ENCODE measurements at regions not wholly inside any gene's neighbourhood (a gene's known extent, or its start where the extent isn't known, plus 50 kb on each side); places are given as distances from the start of the nearest gene placed in this dataset.

- CTCF ChIA-PET, result no interaction called here
- Mint-ChIP-seq H3K27ac (ENCODE audit: low read depth, unreplicated experiment) (no peak overlapping the region), H3K9me3 (ENCODE audit: unreplicated experiment) (peaks cover 7% of the 10 kb centered on the region), H3K4me3 (ENCODE audit: unreplicated experiment) (no peak overlapping the region), H3K4me1 (ENCODE audit: insufficient read depth, unreplicated experiment) (peaks cover 17% of the 10 kb centered on the region), H3K36me3 (ENCODE audit: insufficient read depth, unreplicated experiment) (no peaks in the 10 kb centered on the region), H3K27me3 (ENCODE audit: insufficient read depth, unreplicated experiment) (no peaks in the 10 kb centered on the region)
- BruUV-seq (replicated peaks), result no TSS peak
- POLR2A ChIA-PET, result interaction anchor here (0.8 kb wide), 1 partner anchor 705 kb away, joined by 6 read pairs; no protein-coding TSS in a partner anchor
- no peak for TF ChIP-seq CTCF (IDR thresholded peaks at IDR 0.05; ENCODE audit: unreplicated experiment)
- intact Hi-C loops (cut with micrococcal nuclease), result no loop called here
- no peak for DNase-seq (ENCODE audit: unreplicated experiment)
Measured at GRCh38 chr9:87112656-87113055, 165.3 kb upstream of the GAS1 start.

DNA sequence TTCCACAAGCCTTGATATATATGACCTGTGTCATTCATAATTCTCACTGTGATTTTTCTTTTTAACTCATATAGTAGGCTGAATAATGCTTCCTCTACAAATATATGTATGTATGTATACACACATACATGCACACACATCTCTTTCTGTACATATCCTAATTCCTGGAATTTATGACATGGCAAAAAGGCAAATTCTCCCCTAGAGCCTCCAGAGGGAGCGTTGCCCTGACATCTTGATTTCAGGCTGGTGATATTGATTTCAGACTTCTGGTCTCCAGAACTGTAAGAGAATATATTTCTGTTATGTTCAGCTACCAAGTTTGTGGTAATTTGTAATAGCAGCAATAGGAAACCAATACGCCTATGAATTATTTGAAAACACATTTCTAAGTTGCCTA lies 166.6 kb upstream of the GAS1 start:
- Mint-ChIP-seq H3K4me3 (ENCODE audit: unreplicated experiment) (no peak overlapping the region), H3K36me3 (ENCODE audit: insufficient read depth, unreplicated experiment) (no peaks in the 10 kb centered on the region), H3K9me3 (ENCODE audit: unreplicated experiment) (peaks cover 7% of the 10 kb centered on the region), H3K27me3 (ENCODE audit: insufficient read depth, unreplicated experiment) (no peaks in the 10 kb centered on the region), H3K4me1 (ENCODE audit: insufficient read depth, unreplicated experiment) (peaks cover 13% of the 10 kb centered on the region), H3K27ac (ENCODE audit: low read depth, unreplicated experiment) (no peak overlapping the region)
- ChIA-PET CTCF (no interaction called here), POLR2A (no interaction called here)
- TF ChIP-seq CTCF (IDR thresholded peaks at IDR 0.05; ENCODE audit: unreplicated experiment), result peak; percentile 8
- peak; percentile 30 for DNase-seq (ENCODE audit: unreplicated experiment)
- BruUV-seq (replicated peaks), result no TSS peak
- intact Hi-C loops (cut with micrococcal nuclease), result no loop called here

- no peak for TF ChIP-seq CTCF (IDR thresholded peaks at IDR 0.05; ENCODE audit: unreplicated experiment)
- H3K36me3 Mint-ChIP-seq (ENCODE audit: insufficient read depth, unreplicated experiment), result no peaks in the 10 kb centered on the region
- ChIA-PET POLR2A (no interaction called here), CTCF (no interaction called here)
- no TSS peak for BruUV-seq (replicated peaks)
- H3K27me3 Mint-ChIP-seq (ENCODE audit: insufficient read depth, unreplicated experiment), result no peaks in the 10 kb centered on the region
- DNase-seq (ENCODE audit: unreplicated experiment), result no peak
- H3K4me1 Mint-ChIP-seq (ENCODE audit: insufficient read depth, unreplicated experiment), result peaks cover 10% of the 10 kb centered on the region
- intact Hi-C loops (cut with micrococcal nuclease), result no loop called here
- H3K27ac Mint-ChIP-seq (ENCODE audit: low read depth, unreplicated experiment), result no peak overlapping the region
- H3K4me3 Mint-ChIP-seq (ENCODE audit: unreplicated experiment), result no peak overlapping the region
- peaks cover 7% of the 10 kb centered on the region for H3K9me3 Mint-ChIP-seq (ENCODE audit: unreplicated experiment)
Measured at GRCh38 chr9:87115785-87116184, 168.5 kb upstream of the GAS1 start.

DNA sequence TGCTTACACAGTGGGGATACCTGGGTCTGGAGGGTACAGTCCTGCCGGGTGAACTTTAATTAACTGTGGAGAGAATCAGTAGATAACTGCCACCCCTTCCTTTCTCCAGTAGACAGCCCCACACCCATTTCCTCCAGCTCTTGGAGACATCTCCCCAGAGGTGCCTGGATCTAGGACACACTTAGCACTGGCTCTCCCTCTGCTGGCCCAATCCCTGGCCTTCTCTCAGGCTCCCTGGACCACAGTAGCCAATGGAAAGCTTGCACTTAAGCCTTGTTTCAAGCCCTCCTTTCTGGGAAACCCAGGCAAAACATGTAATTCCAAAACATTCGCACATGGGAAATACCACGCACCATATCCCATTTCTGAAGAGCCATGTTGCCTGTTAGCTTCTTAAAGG lies 169.2 kb upstream of the GAS1 start:
- BruUV-seq (replicated peaks), result no TSS peak

More for the DNA sequence above, 169.2 kb upstream of the GAS1 start:
- Mint-ChIP-seq H3K4me3 (ENCODE audit: unreplicated experiment) (no peak overlapping the region), H3K36me3 (ENCODE audit: insufficient read depth, unreplicated experiment) (no peaks in the 10 kb centered on the region), H3K4me1 (ENCODE audit: insufficient read depth, unreplicated experiment) (peaks cover 10% of the 10 kb centered on the region), H3K27ac (ENCODE audit: low read depth, unreplicated experiment) (no peak overlapping the region), H3K27me3 (ENCODE audit: insufficient read depth, unreplicated experiment) (no peaks in the 10 kb centered on the region), H3K9me3 (ENCODE audit: unreplicated experiment) (peaks cover 5% of the 10 kb centered on the region)
- no peak for TF ChIP-seq CTCF (IDR thresholded peaks at IDR 0.05; ENCODE audit: unreplicated experiment)
- DNase-seq (ENCODE audit: unreplicated experiment), result no peak
- ChIA-PET POLR2A (interaction anchor here (0.6 to 0.7 kb wide), 2 partner anchors 60 to 1912 kb away, joined by 3 read pairs; no protein-coding TSS in a partner anchor), CTCF (no interaction called here)
- intact Hi-C loops (cut with micrococcal nuclease), result no loop called here
